ENCODE measurements at regions not wholly inside any gene's neighbourhood (a gene's known extent, or its start where the extent isn't known, plus 50 kb on each side); places are given as distances from the start of the nearest gene placed in this dataset.

DNA sequence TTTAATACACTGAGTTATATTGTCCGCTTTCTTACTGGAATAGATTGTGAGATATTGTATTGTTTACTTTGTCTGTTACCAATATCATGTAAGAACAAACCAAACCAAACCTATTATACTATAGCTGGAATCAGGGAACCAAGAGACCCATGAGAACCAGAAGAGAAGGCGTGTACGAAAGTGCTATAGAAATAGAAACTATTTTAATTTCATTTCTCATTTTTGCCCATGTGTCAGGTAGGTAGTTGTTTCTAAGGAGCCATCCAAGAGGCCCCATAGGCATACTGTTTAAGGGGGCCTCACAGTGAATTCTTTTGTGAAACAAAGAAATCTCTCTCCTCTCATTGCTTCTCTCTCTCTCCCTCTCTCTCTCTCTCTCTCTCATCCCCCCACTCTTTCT, 363.6 kb downstream of the RNF144A start:
- TF ChIP-seq POLR2A (IDR thresholded peaks at IDR 0.05): no peak
- TF ChIP-seq, protein P1, sequence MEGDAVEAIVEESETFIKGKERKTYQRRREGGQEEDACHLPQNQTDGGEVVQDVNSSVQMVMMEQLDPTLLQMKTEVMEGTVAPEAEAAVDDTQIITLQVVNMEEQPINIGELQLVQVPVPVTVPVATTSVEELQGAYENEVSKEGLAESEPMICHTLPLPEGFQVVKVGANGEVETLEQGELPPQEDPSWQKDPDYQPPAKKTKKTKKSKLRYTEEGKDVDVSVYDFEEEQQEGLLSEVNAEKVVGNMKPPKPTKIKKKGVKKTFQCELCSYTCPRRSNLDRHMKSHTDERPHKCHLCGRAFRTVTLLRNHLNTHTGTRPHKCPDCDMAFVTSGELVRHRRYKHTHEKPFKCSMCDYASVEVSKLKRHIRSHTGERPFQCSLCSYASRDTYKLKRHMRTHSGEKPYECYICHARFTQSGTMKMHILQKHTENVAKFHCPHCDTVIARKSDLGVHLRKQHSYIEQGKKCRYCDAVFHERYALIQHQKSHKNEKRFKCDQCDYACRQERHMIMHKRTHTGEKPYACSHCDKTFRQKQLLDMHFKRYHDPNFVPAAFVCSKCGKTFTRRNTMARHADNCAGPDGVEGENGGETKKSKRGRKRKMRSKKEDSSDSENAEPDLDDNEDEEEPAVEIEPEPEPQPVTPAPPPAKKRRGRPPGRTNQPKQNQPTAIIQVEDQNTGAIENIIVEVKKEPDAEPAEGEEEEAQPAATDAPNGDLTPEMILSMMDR (IDR thresholded peaks at IDR 0.05): no peak
- no peak for TF ChIP-seq POLR2AphosphoS5 (IDR thresholded peaks at IDR 0.05)
- TF ChIP-seq EP300 (IDR thresholded peaks at IDR 0.05): no peak
